ENCODE measurements at regions not wholly inside any gene's neighbourhood (a gene's known extent, or its start where the extent isn't known, plus 50 kb on each side); places are given as distances from the start of the nearest gene placed in this dataset.
"Not testable (repeated sequence)": the region's sequence is repeated elsewhere in the genome, so short reads cannot be mapped to it uniquely, and the experiment has no call there.

DNA sequence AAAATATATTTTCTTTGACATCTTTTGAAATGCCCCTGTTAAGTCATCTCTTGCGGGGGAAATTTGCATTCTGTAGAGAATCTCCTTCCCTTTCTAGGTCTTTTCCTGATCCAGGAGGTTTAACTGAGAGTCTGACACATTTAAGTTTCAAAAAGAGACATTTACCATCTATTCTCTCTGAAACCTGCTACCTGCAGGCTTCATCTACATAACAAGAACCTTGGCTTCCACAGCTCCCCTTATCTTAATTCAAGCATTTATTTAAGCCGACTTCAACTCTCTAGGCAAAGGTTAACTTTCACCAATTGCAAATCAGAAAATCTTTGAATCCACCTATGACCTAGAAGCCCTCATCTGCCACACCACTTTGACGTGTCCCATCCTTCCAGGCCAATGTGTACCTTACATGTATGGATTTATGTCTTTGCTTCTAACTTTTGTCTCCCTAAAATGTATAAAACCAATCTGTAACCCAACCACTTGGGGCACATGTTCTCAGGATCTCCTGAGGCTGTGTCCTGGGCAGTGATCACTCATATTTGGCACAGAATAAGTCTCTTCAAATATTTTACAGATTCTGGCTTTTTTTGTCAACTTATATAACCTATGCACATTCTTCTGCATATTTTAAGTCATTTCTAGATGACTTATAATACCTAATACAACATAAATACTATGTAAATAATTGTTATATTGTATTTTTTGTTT, 666.7 kb downstream of the UTRN start:
- no peak for DNase-seq

DNA sequence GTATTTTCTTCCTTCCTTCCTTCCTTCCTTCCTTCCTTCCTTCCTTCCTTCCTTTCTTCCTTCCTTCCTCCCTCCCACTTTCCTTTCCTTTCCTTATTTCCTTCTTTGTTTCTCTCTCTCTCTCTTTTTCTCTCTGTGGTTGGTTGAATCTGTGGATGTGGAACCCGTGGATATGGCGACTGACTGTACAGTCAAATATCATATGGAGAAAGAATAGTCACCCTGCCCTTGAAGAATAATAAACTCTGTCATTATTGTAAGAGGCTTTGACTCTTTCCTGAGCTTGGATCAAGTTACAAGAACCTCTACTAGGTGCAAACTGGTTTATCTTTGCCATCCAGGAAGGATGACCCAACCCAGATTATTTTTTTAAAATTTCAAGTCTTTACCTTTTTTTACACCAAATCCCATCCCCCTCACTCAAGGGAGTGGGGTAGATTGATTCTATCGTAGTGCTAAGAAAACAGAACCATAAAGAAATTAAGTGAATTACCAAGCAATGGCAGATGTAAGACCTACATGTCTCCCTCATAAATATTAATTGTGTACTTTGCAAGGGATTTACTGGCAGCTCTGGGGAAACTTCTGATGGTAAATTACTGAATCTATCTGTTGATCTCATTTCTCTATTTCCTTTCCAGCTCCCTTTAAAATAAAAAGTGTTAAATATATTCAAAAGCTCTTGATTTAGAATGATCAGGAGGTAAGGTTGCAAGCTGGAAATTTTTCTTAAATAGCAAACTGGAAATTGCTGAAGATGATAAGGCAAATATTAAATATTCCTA, 667.5 kb downstream of the UTRN start:
- DNase-seq: no peak

DNA sequence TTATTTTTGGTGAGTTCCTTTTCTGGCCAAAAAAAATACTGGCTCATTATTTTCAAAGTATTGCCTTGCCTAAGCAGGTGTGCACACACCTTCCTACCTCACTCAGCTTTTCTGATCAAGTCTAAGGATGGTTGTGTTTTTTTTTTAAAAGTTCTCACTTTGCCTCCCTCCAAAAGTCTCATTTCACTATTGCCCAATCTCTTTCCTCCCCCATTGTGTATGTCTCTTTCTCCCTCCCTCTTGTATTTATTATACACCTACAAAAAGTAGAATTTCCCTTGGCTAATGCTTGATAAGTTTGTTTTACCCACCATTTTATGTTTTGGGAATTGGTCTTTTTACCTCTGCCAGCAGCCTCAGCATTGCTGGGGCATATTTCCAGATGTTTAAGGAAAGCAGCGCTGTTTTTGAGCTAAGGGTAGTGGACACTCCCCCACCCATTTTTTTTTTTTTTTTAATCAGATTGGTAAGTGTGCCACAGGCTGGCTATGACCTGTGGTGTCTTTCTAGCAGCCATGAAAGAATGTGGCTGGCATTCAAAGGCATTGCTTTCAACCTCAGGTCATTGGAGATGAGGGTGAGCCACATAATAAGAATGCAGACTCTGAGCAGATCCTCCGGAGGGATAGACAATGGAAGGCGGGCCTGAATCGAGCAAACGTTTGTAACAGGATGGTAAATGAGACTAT, 668.6 kb downstream of the UTRN start:
- DNase-seq: no peak

GRCh38 chr6:144954241-144954556, 669.1 kb downstream of the UTRN start:
- no peak for DNase-seq

DNA sequence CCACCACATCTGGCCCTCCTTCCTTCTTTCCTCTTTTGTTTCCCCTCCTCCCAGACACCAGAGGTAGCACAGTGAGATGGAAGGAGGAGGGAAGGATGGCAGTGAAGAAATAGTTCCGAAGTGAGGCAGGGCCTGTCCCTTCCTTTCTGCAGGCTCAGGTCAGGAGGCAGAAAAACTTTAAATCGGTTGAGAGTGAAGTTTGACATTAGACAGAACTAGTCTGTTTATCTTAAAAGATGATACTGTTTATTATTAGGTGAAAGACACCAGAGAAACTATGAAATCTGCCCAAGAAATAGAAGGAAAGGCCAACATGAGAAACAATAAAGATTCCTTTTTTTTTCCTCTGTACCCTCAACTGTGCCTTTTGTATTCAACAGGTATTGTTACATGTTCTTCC, 670.3 kb downstream of the UTRN start:
- DNase-seq: no peak

GRCh38 chr6:144955859-144956258, 670.7 kb downstream of the UTRN start:
- DNase-seq: no peak

- DNase-seq: not testable (repeated sequence)
These were observed 671.6 kb downstream of the UTRN start for GRCh38 chr6:144956697-144957096.

- no peak for DNase-seq
These were observed 672.3 kb downstream of the UTRN start for GRCh38 chr6:144957236-144957937.

- DNase-seq: no peak
These were observed 684.0 kb downstream of the UTRN start for GRCh38 chr6:144969154-144969553.

GRCh38 chr6:144969602-144970272, 684.6 kb downstream of the UTRN start:
- no peak for DNase-seq

DNA sequence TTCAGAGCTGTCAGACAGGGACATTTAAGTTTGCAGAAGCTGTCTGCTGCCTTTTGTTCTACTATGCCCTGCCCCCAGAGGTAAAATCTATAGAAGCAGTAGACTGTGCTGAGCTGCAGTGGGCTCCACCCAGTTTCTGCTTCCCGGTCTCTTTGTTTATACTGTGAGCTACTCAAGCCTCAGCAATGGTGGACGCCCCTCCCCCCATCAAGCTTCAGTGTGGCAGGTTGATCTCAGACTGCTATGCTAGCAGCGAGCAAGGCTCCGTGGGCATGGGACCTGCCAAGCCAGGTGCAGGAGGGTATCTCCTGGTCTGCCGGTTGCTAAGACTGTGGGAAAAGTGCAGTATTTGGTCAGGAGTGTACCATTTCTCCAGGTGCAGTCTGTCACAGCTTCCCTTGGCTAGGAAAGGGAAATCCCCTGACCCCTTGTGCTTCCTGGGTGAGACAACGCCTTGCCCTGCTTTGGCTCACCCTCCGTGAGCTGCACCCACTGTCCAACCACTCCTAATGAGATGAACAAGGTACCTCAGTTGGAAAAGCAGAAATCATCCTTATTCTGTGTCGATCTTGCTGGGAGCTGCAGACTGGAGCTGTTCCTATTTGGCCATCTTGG, 692.2 kb downstream of the UTRN start:
- not testable (repeated sequence) for DNase-seq

- no peak for DNase-seq
These were observed 693.1 kb downstream of the UTRN start for GRCh38 chr6:144978208-144978607.

- no peak for DNase-seq
These were observed 701.1 kb downstream of the UTRN start for GRCh38 chr6:144986271-144986670.

DNA sequence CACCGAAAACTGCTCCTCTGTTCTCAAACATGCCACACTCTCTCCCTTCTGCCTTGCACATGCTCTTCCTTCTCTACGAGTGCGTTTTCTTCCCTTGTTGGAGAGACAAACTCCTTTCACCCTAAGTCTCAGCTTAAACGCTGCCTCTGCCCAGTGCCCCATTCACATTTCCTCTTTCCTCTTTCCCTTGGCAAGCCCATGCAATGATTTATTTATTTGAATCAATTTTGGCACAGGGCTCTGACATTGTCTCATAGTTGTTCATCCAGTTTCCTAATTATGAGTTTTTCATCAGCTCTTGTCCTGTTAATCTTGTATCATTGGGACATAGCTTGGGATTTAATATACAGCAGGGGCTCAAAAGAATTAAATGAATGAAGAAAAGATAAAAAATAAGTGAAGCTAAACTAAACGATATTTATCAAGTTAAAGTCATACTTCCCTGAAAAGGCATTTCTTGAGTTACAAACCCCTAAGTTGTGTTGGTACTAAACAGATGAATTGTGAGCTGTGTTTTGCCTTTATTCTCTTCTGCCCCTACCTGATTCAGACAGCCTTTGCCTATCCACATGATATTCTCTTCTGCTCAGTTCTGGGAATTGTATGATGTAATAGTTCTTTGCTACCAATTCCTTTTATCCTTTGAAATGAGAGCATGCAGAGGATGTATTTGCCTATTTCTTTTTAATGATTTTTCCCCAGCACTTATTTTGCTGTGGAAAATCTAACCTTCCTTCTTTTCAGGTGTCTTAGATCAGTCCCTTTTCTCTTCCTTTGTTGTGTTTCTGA, 704.4 kb downstream of the UTRN start:
- DNase-seq: no peak

DNA sequence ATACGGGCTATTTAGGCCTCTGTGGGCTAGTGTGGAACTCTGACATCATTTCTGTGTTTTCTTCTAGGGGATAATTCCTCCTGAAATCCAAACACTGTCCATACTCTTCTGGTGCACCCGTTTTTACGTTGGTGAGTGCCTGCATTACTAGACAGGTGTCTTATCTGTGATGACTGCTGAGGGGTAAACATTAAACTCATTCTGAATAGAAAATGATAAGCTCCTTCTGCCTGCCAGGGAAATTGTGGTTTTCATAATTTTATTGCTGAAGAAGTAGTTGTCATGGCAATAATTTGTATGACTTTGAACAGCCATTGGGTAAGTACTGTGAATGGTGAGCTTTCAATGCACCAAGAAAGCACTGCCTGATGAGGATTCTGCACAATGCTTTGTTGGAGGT, 705.6 kb downstream of the UTRN start:
- no peak for DNase-seq

- no peak for DNase-seq
These were observed 708.7 kb downstream of the UTRN start for GRCh38 chr6:144993870-144994269.

DNA sequence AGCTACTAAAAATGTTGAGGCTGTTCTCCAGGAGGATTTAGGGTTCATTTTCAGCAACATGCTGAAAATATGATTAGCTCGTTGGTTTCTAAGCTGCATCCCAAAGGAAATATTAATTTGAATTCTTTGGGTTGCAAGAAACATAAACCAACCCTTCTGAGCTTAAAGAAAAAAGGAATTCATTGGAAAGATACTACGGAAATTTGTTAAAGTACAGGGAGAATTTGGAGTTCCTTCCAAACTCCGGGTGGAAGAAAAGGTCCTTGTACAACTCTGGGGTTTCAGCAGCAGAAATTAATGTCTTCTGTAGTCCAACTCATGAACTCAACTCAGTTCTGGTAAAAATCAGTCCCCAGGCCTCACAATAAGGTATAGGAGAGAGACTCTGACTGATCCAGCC, 712.9 kb downstream of the UTRN start:
- no peak for DNase-seq

DNA sequence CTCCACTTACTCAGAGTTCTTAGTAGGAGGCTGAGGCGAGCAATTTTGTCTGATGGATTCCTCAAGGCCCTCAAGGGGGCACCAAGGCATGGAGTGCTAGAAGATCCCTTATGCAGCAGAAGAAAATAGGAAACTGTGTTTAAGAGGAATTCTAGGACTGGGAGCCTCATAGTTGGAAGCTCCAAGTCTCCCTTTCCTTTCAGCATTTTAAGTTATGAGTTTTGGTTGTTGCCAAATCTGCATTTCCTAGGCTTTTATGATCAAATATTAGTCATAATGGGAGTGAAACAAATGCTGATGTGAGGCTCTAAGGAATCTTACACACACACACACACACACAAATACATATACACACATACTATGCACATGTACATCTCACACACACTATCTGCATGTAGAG, 714.0 kb downstream of the UTRN start:
- no peak for DNase-seq

- DNase-seq: no peak
These were observed 718.0 kb downstream of the UTRN start for GRCh38 chr6:145003145-145003544.

GRCh38 chr6:145006914-145007313, 721.8 kb downstream of the UTRN start:
- no peak for DNase-seq

GRCh38 chr6:145008715-145009114, 723.6 kb downstream of the UTRN start:
- no peak for DNase-seq

- no peak for DNase-seq
These were observed 724.6 kb downstream of the UTRN start for GRCh38 chr6:145009711-145010110.
